Calu3 (cell line): ENCODE measurements at regions not wholly inside any gene's neighbourhood (a gene's known extent, or its start where the extent isn't known, plus 50 kb on each side); places are given as distances from the start of the nearest gene placed in this dataset.

Source experiments
- BruUV-seq: library from RNA; stranded (reverse); fragments of 400-500 nt; replicated peaks from 2 replicates; lab custom pipeline; 2021; lab: Mats Ljungman, UMichigan
- CTCF ChIA-PET: fragments of 300-600 bp; sonication (Branson Sonifier 250); formaldehyde crosslinking; loops from one replicate; lab custom pipeline; 2022; ENCODE audit warnings: antibody characterized with exemption; lab: Charles Lee
- DNase-seq: peaks from one replicate; pipeline ENCODE4 v3.0.0; 2022
- H3K27ac Mint-ChIP-seq: one replicate; pipeline ENCODE4 v1.8.0; 2022; ENCODE audit warnings: mixed read lengths; ENCODE audit not compliant: unreplicated experiment
- H3K27me3 Mint-ChIP-seq: one replicate; pipeline ENCODE4 v1.8.0; 2022; ENCODE audit warnings: mixed read lengths; ENCODE audit not compliant: unreplicated experiment
- H3K36me3 Mint-ChIP-seq: one replicate; pipeline ENCODE4 v1.8.0; 2022; ENCODE audit warnings: mild to moderate bottlenecking, moderate library complexity, mixed read lengths; ENCODE audit not compliant: insufficient read depth, unreplicated experiment
- H3K4me1 Mint-ChIP-seq: one replicate; pipeline ENCODE4 v1.8.0; 2022; ENCODE audit warnings: mild to moderate bottlenecking, low read depth, mixed read lengths; ENCODE audit not compliant: unreplicated experiment
- H3K4me3 Mint-ChIP-seq: one replicate; pipeline ENCODE4 v1.8.0; 2022; ENCODE audit warnings: mild to moderate bottlenecking, low read depth, moderate library complexity, mixed read lengths; ENCODE audit not compliant: unreplicated experiment
- H3K9me3 Mint-ChIP-seq: one replicate; pipeline ENCODE4 v1.8.0; 2022; ENCODE audit warnings: low read depth, mixed read lengths; ENCODE audit not compliant: unreplicated experiment
- intact Hi-C: fragments of 100-400 bp; cut with micrococcal nuclease; formaldehyde crosslinking; loops from one replicate; pipeline ENCODE4 v1.10.0; 2022; ENCODE audit not compliant: unreplicated experiment
- TF ChIP-seq, protein P1 (sequence below): fragments of 200-600 bp; IDR thresholded peaks from one replicate; pipeline ENCODE4 v1.8.0; 2022; ENCODE audit warnings: antibody characterized with exemption; ENCODE audit not compliant: unreplicated experiment

- Mint-ChIP-seq H3K4me1 (peaks cover 31% of the 10 kb centered on the region), H3K27me3 (no peaks in the 10 kb centered on the region), H3K27ac (peak overlapping the region; percentile 20), H3K9me3 (no peaks in the 10 kb centered on the region), H3K36me3 (no peaks in the 10 kb centered on the region), H3K4me3 (no peak overlapping the region)
- no TSS peak for BruUV-seq
- intact Hi-C loops: loop anchor here (2.0 to 5.0 kb wide), 2 partner anchors 189 to 230 kb away; no protein-coding TSS in a partner anchor
- TF ChIP-seq, protein P1, sequence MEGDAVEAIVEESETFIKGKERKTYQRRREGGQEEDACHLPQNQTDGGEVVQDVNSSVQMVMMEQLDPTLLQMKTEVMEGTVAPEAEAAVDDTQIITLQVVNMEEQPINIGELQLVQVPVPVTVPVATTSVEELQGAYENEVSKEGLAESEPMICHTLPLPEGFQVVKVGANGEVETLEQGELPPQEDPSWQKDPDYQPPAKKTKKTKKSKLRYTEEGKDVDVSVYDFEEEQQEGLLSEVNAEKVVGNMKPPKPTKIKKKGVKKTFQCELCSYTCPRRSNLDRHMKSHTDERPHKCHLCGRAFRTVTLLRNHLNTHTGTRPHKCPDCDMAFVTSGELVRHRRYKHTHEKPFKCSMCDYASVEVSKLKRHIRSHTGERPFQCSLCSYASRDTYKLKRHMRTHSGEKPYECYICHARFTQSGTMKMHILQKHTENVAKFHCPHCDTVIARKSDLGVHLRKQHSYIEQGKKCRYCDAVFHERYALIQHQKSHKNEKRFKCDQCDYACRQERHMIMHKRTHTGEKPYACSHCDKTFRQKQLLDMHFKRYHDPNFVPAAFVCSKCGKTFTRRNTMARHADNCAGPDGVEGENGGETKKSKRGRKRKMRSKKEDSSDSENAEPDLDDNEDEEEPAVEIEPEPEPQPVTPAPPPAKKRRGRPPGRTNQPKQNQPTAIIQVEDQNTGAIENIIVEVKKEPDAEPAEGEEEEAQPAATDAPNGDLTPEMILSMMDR: no peak
- peak; percentile 64 for DNase-seq
- CTCF ChIA-PET: interaction anchor here (1.4 kb wide), 1 partner anchor 175 kb away, joined by 4 read pairs; the partner anchor contains the start of gene LPP
Observed at GRCh38 chr3:187978433-187979011, 175.4 kb upstream of the LPP start.

- CTCF ChIA-PET: interaction anchor here (0.5 kb wide), 1 partner anchor 12 kb away, joined by 3 read pairs; no protein-coding TSS in a partner anchor
- no peak for DNase-seq
- TF ChIP-seq, protein P1: no peak
- BruUV-seq: no TSS peak
- Mint-ChIP-seq H3K27ac (no peak overlapping the region), H3K36me3 (no peaks in the 10 kb centered on the region), H3K4me3 (no peak overlapping the region), H3K4me1 (peaks cover 31% of the 10 kb centered on the region), H3K27me3 (no peaks in the 10 kb centered on the region), H3K9me3 (no peaks in the 10 kb centered on the region)
- intact Hi-C loops: loop anchor here (2.0 to 5.0 kb wide), 2 partner anchors 188 to 231 kb away; no protein-coding TSS in a partner anchor
Observed at GRCh38 chr3:187979564-187979963, 174.4 kb upstream of the LPP start.

- no peak overlapping the region for H3K4me3 Mint-ChIP-seq
- intact Hi-C loops: no loop called here
- TF ChIP-seq, protein P1: no peak
- CTCF ChIA-PET: interaction anchor here (0.6 kb wide), 1 partner anchor 8 kb away, joined by 6 read pairs; no protein-coding TSS in a partner anchor
- BruUV-seq: no TSS peak
- H3K36me3 Mint-ChIP-seq: no peaks in the 10 kb centered on the region
- H3K27ac Mint-ChIP-seq: no peak overlapping the region
- H3K27me3 Mint-ChIP-seq: no peaks in the 10 kb centered on the region
- H3K9me3 Mint-ChIP-seq: no peaks in the 10 kb centered on the region
- H3K4me1 Mint-ChIP-seq: peaks cover 21% of the 10 kb centered on the region
- DNase-seq: no peak
Observed at GRCh38 chr3:187980861-187981260, 173.1 kb upstream of the LPP start.

- Mint-ChIP-seq H3K4me1 (peaks cover 30% of the 10 kb centered on the region), H3K36me3 (no peaks in the 10 kb centered on the region), H3K9me3 (no peaks in the 10 kb centered on the region), H3K27ac (no peak overlapping the region), H3K4me3 (no peak overlapping the region), H3K27me3 (no peaks in the 10 kb centered on the region)
- TF ChIP-seq, protein P1: no peak
- intact Hi-C loops: no loop called here
- CTCF ChIA-PET: no interaction called here
- DNase-seq: no peak
- no TSS peak for BruUV-seq
Observed at GRCh38 chr3:187982142-187982541, 171.8 kb upstream of the LPP start.
